Activated T-helper 17 cell treated with anti-CD3 and anti-CD28 coated beads, Interleukin-2, amount 50 U/mL, for 72 hours (primary cell): ENCODE measurements at regions not wholly inside any gene's neighbourhood (a gene's known extent, or its start where the extent isn't known, plus 50 kb on each side); places are given as distances from the start of the nearest gene placed in this dataset.
"Not testable (repeated sequence)": the region's sequence is repeated elsewhere in the genome, so short reads cannot be mapped to it uniquely, and the experiment has no call there.

Source experiments
- ATAC-seq: fragments of 150-1000 bp; cut with Tn5 transposase; replicated peaks from 2 replicates; pipeline ENCODE4 v1.10.0; 2021; ENCODE audit warnings: mild to moderate bottlenecking, moderate library complexity
- H3K27ac Mint-ChIP-seq: one replicate; pipeline ENCODE4 v1.8.0; 2022; ENCODE audit warnings: mixed read lengths
- H3K27me3 Mint-ChIP-seq: one replicate; pipeline ENCODE4 v1.8.0; 2022; ENCODE audit warnings: mixed read lengths
- H3K36me3 Mint-ChIP-seq: one replicate; pipeline ENCODE4 v1.8.0; 2022; ENCODE audit warnings: low read depth, mild to moderate bottlenecking, mixed read lengths
- H3K4me1 Mint-ChIP-seq: one replicate; pipeline ENCODE4 v1.8.0; 2022; ENCODE audit warnings: mixed read lengths
- H3K4me3 Mint-ChIP-seq: one replicate; pipeline ENCODE4 v1.8.0; 2022; ENCODE audit warnings: mild to moderate bottlenecking, mixed read lengths
- H3K9me3 Mint-ChIP-seq: one replicate; pipeline ENCODE4 v1.8.0; 2022; ENCODE audit warnings: mixed read lengths

- Mint-ChIP-seq H3K4me1 (no peaks in the 10 kb centered on the region), H3K4me3 (no peak overlapping the region), H3K9me3 (no peaks in the 10 kb centered on the region), H3K36me3 (no peaks in the 10 kb centered on the region), H3K27me3 (peaks cover 9% of the 10 kb centered on the region), H3K27ac (no peak overlapping the region)
- no peak for ATAC-seq
These were observed 307.3 kb downstream of the RAPGEF2 start for GRCh38 chr4:159410076-159410777.

DNA sequence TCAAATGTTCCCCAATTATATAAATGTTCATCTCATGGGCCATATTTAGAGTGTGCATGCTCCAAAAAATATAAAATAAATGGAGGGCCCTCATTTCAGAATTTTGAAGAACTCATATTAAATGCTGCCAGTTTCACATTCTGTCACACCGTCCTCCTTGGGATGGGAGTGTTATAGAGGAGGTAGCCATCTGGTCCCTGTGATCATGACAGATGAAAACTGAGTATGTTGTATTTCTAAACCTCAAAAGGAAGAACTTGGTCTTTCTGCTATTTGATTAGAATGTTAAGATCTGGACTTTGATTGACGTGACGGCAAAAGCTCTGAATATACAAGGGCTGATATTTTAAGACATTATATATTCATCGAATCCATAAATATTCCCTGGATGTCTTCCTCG lies 308.0 kb downstream of the RAPGEF2 start:
- Mint-ChIP-seq H3K4me1 (no peaks in the 10 kb centered on the region), H3K9me3 (no peaks in the 10 kb centered on the region), H3K36me3 (no peaks in the 10 kb centered on the region), H3K27ac (no peak overlapping the region), H3K4me3 (no peak overlapping the region), H3K27me3 (peaks cover 9% of the 10 kb centered on the region)
- ATAC-seq, result no peak

- Mint-ChIP-seq H3K27me3 (peaks cover 9% of the 10 kb centered on the region), H3K36me3 (no peaks in the 10 kb centered on the region), H3K4me3 (no peak overlapping the region), H3K4me1 (no peaks in the 10 kb centered on the region), H3K27ac (no peak overlapping the region), H3K9me3 (no peaks in the 10 kb centered on the region)
- no peak for ATAC-seq
These were observed 310.5 kb downstream of the RAPGEF2 start for GRCh38 chr4:159413306-159413943.

GRCh38 chr4:159414305-159414704 lies 311.4 kb downstream of the RAPGEF2 start:
- Mint-ChIP-seq H3K36me3 (no peaks in the 10 kb centered on the region), H3K4me1 (no peaks in the 10 kb centered on the region), H3K9me3 (no peaks in the 10 kb centered on the region), H3K4me3 (no peak overlapping the region), H3K27me3 (peaks cover 9% of the 10 kb centered on the region), H3K27ac (no peak overlapping the region)
- ATAC-seq, result no peak

DNA sequence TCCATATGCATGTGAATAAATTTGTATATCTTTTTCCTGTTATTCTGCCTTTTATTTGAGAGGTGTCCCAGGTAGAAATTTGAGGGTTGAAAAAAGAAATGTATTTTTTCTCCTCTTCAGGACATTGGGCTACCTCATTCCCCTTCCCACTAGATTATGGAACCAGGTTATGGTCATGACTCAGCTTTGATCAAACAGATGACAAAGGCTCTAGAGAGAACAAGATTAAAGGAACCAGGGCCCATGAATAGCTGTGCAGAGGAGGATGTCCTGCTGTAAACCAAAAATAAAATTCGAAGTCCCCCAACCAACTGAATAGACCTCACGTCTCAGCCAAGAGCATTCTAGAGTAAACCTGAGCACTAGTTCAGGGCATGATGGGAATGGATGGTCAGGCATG lies 313.2 kb downstream of the RAPGEF2 start:
- Mint-ChIP-seq H3K4me1 (no peaks in the 10 kb centered on the region), H3K27ac (no peak overlapping the region), H3K36me3 (no peaks in the 10 kb centered on the region), H3K4me3 (no peak overlapping the region), H3K9me3 (no peaks in the 10 kb centered on the region), H3K27me3 (peaks cover 9% of the 10 kb centered on the region)
- no peak for ATAC-seq

DNA sequence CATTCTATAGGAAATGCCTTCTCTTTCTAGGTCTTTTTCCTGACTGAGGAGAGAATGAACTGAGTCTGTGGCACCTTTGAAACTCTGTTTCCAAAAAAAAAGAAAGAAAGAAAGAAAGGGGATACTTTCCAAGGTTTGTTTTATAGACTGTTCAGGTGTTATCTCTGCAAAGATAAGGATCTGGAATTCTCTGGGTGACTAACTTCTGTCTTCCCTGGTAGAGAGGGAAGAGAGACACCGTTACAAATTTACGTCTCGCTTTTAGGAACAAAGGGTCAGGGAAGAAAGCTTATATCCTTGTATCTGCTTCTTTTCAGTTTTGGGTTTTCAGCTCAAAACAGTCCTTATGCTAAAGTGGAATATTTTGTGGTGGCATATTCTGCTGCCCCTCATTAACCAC lies 314.1 kb downstream of the RAPGEF2 start:
- no peak for ATAC-seq
- peaks cover 5% of the 10 kb centered on the region for H3K27me3 Mint-ChIP-seq
- H3K36me3 Mint-ChIP-seq, result no peaks in the 10 kb centered on the region
- no peaks in the 10 kb centered on the region for H3K9me3 Mint-ChIP-seq
- H3K27ac Mint-ChIP-seq, result no peak overlapping the region
- no peak overlapping the region for H3K4me3 Mint-ChIP-seq
- H3K4me1 Mint-ChIP-seq, result no peaks in the 10 kb centered on the region

DNA sequence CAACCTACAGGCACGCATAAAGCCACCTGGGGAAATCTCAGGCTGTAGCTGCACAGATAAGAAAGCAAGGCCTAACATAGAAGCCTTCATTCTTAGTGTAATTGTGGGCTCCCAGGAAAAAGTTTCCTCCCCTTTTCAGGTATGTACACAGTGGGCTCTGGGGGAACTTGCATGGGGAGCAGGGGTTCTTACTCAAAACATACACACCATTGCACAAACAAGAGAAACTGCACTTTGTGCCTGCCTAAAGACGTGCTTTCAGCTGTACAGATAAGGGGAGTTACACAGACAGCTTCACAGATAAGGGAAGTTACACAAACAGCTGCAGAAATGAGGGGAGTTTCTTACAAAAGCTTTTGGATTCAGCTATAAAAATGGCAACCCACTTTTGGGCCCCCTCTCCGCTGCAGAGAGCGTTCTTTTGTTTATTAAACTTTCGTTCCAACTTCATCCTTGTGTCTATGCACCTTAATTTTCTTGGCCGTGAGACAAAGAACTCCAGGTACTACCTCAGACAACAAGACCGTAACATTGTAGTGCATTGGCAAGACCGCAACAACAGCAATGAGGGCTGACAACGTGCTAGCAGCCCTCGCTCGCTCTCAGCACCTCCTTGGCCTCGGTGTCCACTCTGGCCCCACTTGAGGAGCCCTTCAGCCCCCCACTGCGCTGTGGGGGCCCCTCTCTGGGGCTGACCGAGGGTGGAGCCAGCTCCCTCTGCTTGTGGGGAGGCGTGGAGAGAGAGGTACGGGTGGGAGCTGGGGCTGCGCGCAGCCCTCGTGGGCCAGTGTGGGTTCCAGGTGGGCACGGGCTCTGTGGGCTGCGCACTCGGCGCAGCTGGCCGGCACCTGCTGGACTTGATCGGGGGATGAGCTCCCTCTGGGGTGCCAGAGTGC lies 317.5 kb downstream of the RAPGEF2 start:
- no peaks in the 10 kb centered on the region for H3K9me3 Mint-ChIP-seq
- no peaks in the 10 kb centered on the region for H3K36me3 Mint-ChIP-seq
- no peaks in the 10 kb centered on the region for H3K27me3 Mint-ChIP-seq
- H3K27ac Mint-ChIP-seq, result no peak overlapping the region
- no peaks in the 10 kb centered on the region for H3K4me1 Mint-ChIP-seq
- H3K4me3 Mint-ChIP-seq, result no peak overlapping the region
- ATAC-seq, result no peak

DNA sequence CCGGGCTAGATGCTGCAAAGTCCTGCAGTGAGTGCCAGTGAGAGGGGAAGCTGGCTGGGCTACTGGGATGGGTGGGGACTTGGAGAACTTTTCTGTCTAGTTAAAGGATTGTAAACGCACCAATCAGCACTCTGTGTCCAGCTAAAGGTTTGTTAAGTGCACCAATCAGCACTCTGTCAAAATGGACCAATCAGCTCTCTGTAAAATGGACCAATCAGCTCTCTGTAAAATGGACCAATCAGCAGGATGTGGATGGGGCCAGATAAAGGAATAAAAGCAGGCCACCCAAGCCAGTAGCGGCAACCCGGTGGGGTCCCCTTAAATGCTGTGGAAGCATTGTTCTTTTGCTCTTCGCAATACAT lies 318.2 kb downstream of the RAPGEF2 start:
- ATAC-seq, H3K27me3 Mint-ChIP-seq, H3K27ac Mint-ChIP-seq, H3K4me1 Mint-ChIP-seq, H3K36me3 Mint-ChIP-seq, H3K4me3 Mint-ChIP-seq, H3K9me3 Mint-ChIP-seq: not testable (repeated sequence)

DNA sequence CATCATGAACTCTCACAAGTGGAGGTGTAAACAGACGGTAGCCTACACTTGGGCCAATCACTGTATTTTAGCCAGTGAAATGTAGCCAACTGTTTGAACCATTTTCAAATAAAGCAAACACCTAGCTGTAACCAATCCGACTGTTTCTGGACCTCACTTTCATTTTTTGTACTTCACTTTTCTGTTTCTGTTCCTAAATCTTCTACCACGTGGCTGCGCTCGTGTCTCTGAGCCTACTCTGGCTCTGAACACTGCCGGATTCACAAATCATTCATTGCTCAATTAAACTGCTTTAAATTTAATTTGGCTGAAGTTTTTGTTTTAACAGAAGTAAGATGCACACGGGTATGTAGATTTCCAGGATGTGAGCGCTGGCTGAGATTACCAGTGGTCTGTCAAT lies 319.1 kb downstream of the RAPGEF2 start:
- H3K27ac Mint-ChIP-seq, result no peak overlapping the region

GRCh38 chr4:159422626-159423025 lies 319.7 kb downstream of the RAPGEF2 start:
- no peak for ATAC-seq
- Mint-ChIP-seq H3K36me3 (no peaks in the 10 kb centered on the region), H3K4me1 (no peaks in the 10 kb centered on the region), H3K4me3 (no peak overlapping the region), H3K9me3 (no peaks in the 10 kb centered on the region), H3K27me3 (no peaks in the 10 kb centered on the region), H3K27ac (no peak overlapping the region)

More for the DNA sequence above, 319.1 kb downstream of the RAPGEF2 start:
- Mint-ChIP-seq H3K27me3 (no peaks in the 10 kb centered on the region), H3K4me1 (no peaks in the 10 kb centered on the region), H3K36me3 (no peaks in the 10 kb centered on the region), H3K9me3 (no peaks in the 10 kb centered on the region), H3K4me3 (no peak overlapping the region)
- no peak for ATAC-seq

DNA sequence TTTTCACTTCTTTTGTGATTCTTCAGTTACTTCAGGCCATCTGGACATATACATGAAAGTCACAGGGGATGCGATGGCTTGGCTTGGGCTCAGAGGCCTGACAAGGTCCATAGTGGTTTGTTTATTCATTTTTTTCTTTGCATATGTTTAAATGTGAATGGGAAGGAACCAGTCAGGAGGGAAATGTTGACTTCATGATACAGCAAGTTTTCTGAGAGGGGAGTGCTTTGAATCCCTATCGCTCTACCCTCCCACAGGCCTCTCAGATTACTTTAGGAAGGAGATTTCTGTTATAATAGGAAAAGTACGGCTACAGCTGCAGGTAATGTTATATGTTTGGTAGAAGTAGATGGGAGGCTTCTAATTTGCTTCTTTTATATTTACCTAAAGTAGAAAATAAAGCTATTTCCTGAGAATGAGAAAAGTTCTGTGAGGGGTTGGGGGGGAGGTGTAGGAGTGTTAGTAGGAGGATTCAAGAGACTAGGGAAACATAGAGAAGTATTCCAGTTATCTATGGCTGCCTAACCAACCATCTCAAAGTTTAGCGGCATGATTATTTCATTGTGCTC lies 322.9 kb downstream of the RAPGEF2 start:
- ATAC-seq, result no peak
- Mint-ChIP-seq H3K9me3 (no peaks in the 10 kb centered on the region), H3K36me3 (no peaks in the 10 kb centered on the region), H3K4me1 (no peaks in the 10 kb centered on the region), H3K4me3 (no peak overlapping the region), H3K27ac (no peak overlapping the region), H3K27me3 (no peaks in the 10 kb centered on the region)

DNA sequence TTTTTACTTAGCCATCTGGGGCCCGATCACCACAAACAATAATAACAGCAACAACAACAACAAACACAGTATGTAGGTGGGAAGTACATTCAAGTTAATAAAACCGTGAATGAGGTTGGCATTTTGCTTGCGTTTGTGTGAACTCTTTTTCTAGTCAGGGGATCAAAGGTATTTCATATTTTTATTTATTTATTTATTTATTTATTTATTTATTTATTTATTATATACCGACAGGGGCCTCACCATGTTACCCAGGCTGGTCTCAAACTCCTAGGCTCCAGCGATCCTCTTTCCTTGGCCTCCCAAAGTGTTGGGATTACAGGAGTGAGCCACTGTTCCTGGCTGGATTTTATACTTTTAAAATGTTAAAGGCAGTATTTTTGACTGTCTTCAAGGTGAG lies 325.4 kb downstream of the RAPGEF2 start:
- H3K4me1 Mint-ChIP-seq, result no peaks in the 10 kb centered on the region
- H3K36me3 Mint-ChIP-seq, result no peaks in the 10 kb centered on the region
- H3K9me3 Mint-ChIP-seq, result no peaks in the 10 kb centered on the region
- no peaks in the 10 kb centered on the region for H3K27me3 Mint-ChIP-seq
- no peak overlapping the region for H3K27ac Mint-ChIP-seq
- ATAC-seq, result no peak
- H3K4me3 Mint-ChIP-seq, result no peak overlapping the region

DNA sequence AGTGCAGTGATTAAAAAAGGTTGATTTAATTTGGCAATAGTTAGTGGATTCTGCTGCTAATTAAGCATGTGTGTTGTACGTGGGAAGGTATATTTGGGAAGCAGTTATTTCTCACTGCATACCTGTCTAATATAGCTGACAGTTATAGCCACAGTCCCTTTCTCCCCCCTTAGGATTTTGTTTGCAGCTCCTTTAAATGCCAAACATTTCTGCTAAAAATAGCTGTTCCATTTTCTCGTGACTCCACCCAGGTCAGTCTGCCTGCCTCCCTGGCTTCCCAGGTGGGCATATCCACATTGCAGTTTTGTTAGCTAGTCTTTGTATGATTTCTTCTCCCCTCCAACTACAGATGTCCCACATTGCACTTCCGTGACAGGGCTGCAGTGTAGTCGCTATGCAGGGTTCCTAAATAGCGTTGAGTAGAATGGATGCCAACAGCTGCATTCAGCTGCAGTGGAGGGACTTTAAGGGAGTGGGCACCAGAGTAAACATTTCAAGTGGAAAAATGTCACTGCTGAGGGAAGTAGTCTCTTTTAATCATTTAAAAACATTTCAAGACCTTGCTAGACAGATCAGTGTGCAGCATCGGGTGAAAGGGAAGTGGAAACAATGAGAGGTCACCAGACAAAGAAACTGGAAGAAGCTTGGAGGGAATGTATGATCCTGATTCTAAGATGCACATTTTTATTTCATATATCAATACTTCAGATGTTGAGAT lies 326.3 kb downstream of the RAPGEF2 start:
- Mint-ChIP-seq H3K27me3 (no peaks in the 10 kb centered on the region), H3K4me3 (no peak overlapping the region), H3K9me3 (no peaks in the 10 kb centered on the region), H3K4me1 (no peaks in the 10 kb centered on the region), H3K36me3 (no peaks in the 10 kb centered on the region), H3K27ac (no peak overlapping the region)
- ATAC-seq, result no peak

GRCh38 chr4:159429693-159430035 lies 326.8 kb downstream of the RAPGEF2 start:
- Mint-ChIP-seq H3K27ac (no peak overlapping the region), H3K27me3 (no peaks in the 10 kb centered on the region), H3K9me3 (no peaks in the 10 kb centered on the region), H3K4me3 (no peak overlapping the region), H3K36me3 (no peaks in the 10 kb centered on the region), H3K4me1 (no peaks in the 10 kb centered on the region)
- no peak for ATAC-seq
